ENCODE measurements at regions not wholly inside any gene's neighbourhood (a gene's known extent, or its start where the extent isn't known, plus 50 kb on each side); places are given as distances from the start of the nearest gene placed in this dataset.

DNA sequence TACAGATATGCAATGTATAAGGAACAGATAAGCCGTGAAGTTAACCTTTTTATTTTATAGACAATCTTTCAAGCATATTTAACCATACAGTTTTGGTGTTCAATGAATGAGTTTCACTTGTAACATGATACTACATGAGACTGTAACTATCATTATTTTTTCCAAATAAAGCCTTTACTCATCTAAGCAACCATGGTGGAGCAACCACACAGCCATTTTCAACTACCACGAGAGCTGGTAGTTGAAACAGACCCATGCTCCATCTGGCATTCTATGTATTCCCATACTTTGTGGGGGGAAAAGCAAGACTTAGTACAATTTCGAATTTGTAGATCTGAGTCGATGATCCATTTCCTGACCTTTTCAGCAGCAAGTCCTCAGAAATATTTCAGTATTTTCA lies 159.3 kb upstream of the RND3 start:
- TF ChIP-seq, protein P1, sequence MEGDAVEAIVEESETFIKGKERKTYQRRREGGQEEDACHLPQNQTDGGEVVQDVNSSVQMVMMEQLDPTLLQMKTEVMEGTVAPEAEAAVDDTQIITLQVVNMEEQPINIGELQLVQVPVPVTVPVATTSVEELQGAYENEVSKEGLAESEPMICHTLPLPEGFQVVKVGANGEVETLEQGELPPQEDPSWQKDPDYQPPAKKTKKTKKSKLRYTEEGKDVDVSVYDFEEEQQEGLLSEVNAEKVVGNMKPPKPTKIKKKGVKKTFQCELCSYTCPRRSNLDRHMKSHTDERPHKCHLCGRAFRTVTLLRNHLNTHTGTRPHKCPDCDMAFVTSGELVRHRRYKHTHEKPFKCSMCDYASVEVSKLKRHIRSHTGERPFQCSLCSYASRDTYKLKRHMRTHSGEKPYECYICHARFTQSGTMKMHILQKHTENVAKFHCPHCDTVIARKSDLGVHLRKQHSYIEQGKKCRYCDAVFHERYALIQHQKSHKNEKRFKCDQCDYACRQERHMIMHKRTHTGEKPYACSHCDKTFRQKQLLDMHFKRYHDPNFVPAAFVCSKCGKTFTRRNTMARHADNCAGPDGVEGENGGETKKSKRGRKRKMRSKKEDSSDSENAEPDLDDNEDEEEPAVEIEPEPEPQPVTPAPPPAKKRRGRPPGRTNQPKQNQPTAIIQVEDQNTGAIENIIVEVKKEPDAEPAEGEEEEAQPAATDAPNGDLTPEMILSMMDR (IDR thresholded peaks at IDR 0.05; ENCODE audit: low read length), result no peak
- TF ChIP-seq EZH2 (IDR thresholded peaks at IDR 0.05; ENCODE audit: borderline replicate concordance, low read length), result no peak
